Esophagus muscularis mucosa (tissue), 4 donors: ENCODE measurements at regions not wholly inside any gene's neighbourhood (a gene's known extent, or its start where the extent isn't known, plus 50 kb on each side); places are given as distances from the start of the nearest gene placed in this dataset.

Source experiments
- DNase-seq: peaks from one replicate; pipeline ENCODE4 v3.0.0-alpha.2; 2017; ENCODE audit errors: extremely low spot score
- H3K27ac ChIP-seq, 4 donors: fragments of 200-600 bp; sonication (generic); replicated peaks in 1 of 4; 1 replicate in 3 of 4; 2 replicates in 1 of 4; pipeline ENCODE4 v1.5.1; 2016 to 2019; ENCODE audit warnings: mild to moderate bottlenecking in 1 of 4
- H3K27me3 ChIP-seq, 4 donors: fragments of 200-600 bp; sonication (generic); one replicate each; pipeline versions ENCODE4 v1.5.1 to v1.6.0; 2016 to 2019
- H3K36me3 ChIP-seq, 4 donors: fragments of 200-600 bp; sonication (generic); one replicate each; pipeline ENCODE4 v1.5.1; 2016 to 2019
- H3K4me1 ChIP-seq, 4 donors: fragments of 200-600 bp; sonication (generic); one replicate each; pipeline ENCODE4 v1.5.1; 2016 to 2019
- H3K4me3 ChIP-seq, 4 donors: fragments of 200-600 bp; sonication (generic); 1 replicate in 2 of 4; 2 replicates in 2 of 4; pipeline ENCODE4 v1.5.1; 2016 to 2019; ENCODE audit warnings: mild to moderate bottlenecking in 4 of 4, moderate library complexity in 1 of 4
- H3K9me3 ChIP-seq, 4 donors: fragments of 200-600 bp; sonication (generic); 1 replicate in 3 of 4; 2 replicates in 1 of 4; pipeline ENCODE4 v1.5.1; 2016 to 2019
- CTCF ChIP-seq, 3 experiments: fragments of 200-600 bp in 2 of 3; fragments of 450-650 bp in 1 of 3; sonication (generic) in 2 of 3; IDR thresholded peaks; one replicate each; pipeline ENCODE4 v1.5.1; 2017 to 2019; ENCODE audit warnings: antibody characterized with exemption in 3 of 3, mild to moderate bottlenecking in 2 of 3, moderate library complexity in 1 of 3
- EP300 ChIP-seq: sonication (generic); formaldehyde crosslinking; IDR thresholded peaks from one replicate; pipeline ENCODE4 v1.6.1; 2017; ENCODE audit warnings: antibody characterized with exemption
- POLR2A ChIP-seq: fragments of 450-650 bp; IDR thresholded peaks from one replicate; pipeline ENCODE4 v1.6.1; 2017; ENCODE audit warnings: antibody characterized with exemption, moderate library complexity, mild to moderate bottlenecking, low read depth
- POLR2AphosphoS5 ChIP-seq, 2 donors: sonication (generic); formaldehyde crosslinking; IDR thresholded peaks; one replicate each; pipeline ENCODE4 v1.6.1; 2017; ENCODE audit warnings: antibody characterized with exemption in 2 of 2
- WGBS: methylation state at CpG from one replicate; pipeline ENCODE4 v1.1.5; 2018; 5-methylcytosine and 5-hydroxymethylcytosine counted together
- intact Hi-C: fragments of 100-400 bp; cut with DNase I; formaldehyde crosslinking; loops from one replicate; pipeline ENCODE4 v1.15.1; 2023

- WGBS = 97% methylated on average over 3 of the region's 3 CpGs
- intact Hi-C loops = no loop called here
- no peak for DNase-seq
- peak overlapping the region; percentile 41 to 64 (median 60) for H3K27ac ChIP-seq
- H3K36me3 ChIP-seq = no peaks in the 10 kb centered on the region
- TF ChIP-seq POLR2AphosphoS5 (IDR thresholded peaks at IDR 0.05) (no peak), EP300 (no peak), CTCF (IDR thresholded peaks at IDR 0.05) (no peak), POLR2A (no peak)
- peaks cover 10 to 52% (median 33%) of the 10 kb centered on the region in 4 donors for H3K4me1 ChIP-seq
- H3K9me3 ChIP-seq = no peaks in the 10 kb centered on the region
- no peaks in the 10 kb centered on the region for H3K27me3 ChIP-seq
- H3K4me3 ChIP-seq = no peak overlapping the region
These were observed 57.3 kb upstream of the PPP1CB start for GRCh38 chr2:28694364-28694763.

GRCh38 chr2:28695245-28695647, 56.4 kb upstream of the PPP1CB start:
- no peaks in the 10 kb centered on the region for H3K9me3 ChIP-seq
- DNase-seq = no peak
- peak overlapping the region; percentile 41 to 64 (median 60) for H3K27ac ChIP-seq
- no peak overlapping the region for H3K4me3 ChIP-seq
- no peaks in the 10 kb centered on the region for H3K36me3 ChIP-seq
- peak; percentile 20 to 55 for TF ChIP-seq POLR2AphosphoS5 (IDR thresholded peaks at IDR 0.05)
- TF ChIP-seq POLR2A = no peak
- peaks cover 10 to 52% (median 33%) of the 10 kb centered on the region in 4 donors for H3K4me1 ChIP-seq
- intact Hi-C loops = no loop called here
- 50% methylated on average over 3 of the region's 4 CpGs for WGBS
- no peaks in the 10 kb centered on the region for H3K27me3 ChIP-seq

GRCh38 chr2:28696261-28696660, 55.4 kb upstream of the PPP1CB start:
- WGBS = 90% methylated on average over 2 of the region's 2 CpGs
- Histone ChIP-seq H3K4me1 (peaks cover 10 to 51% (median 32%) of the 10 kb centered on the region in 4 donors), H3K9me3 (no peaks in the 10 kb centered on the region), H3K27me3 (no peaks in the 10 kb centered on the region), H3K4me3 (no peak overlapping the region), H3K27ac (no peak overlapping the region), H3K36me3 (no peaks in the 10 kb centered on the region)
- TF ChIP-seq POLR2AphosphoS5 (IDR thresholded peaks at IDR 0.05) = no peak
- no peak for TF ChIP-seq CTCF (IDR thresholded peaks at IDR 0.05)
- TF ChIP-seq EP300 = no peak
- no peak for TF ChIP-seq POLR2A
- no peak for DNase-seq
- intact Hi-C loops = no loop called here

- no peak overlapping the region for H3K4me3 ChIP-seq
- peaks cover 5 to 47% (median 28%) of the 10 kb centered on the region in 4 donors for H3K4me1 ChIP-seq
- H3K9me3 ChIP-seq = no peaks in the 10 kb centered on the region
- H3K27me3 ChIP-seq = no peaks in the 10 kb centered on the region
- no peak for DNase-seq
- TF ChIP-seq EP300 (no peak), POLR2AphosphoS5 (IDR thresholded peaks at IDR 0.05) (no peak), CTCF (IDR thresholded peaks at IDR 0.05) (no peak), POLR2A (no peak)
- intact Hi-C loops = no loop called here
- H3K36me3 ChIP-seq = no peaks in the 10 kb centered on the region
- 64% methylated on average over 1 of the region's 1 CpG for WGBS
- no peak overlapping the region for H3K27ac ChIP-seq
These were observed 54.0 kb upstream of the PPP1CB start for GRCh38 chr2:28697602-28698149.

GRCh38 chr2:28698545-28698944, 53.1 kb upstream of the PPP1CB start:
- H3K27ac ChIP-seq = no peak overlapping the region
- no peak overlapping the region for H3K4me3 ChIP-seq
- TF ChIP-seq POLR2A = no peak
- TF ChIP-seq CTCF (IDR thresholded peaks at IDR 0.05) = no peak
- TF ChIP-seq POLR2AphosphoS5 (IDR thresholded peaks at IDR 0.05) = no peak
- TF ChIP-seq EP300 = no peak
- H3K9me3 ChIP-seq = no peaks in the 10 kb centered on the region
- H3K4me1 ChIP-seq = peaks cover 6 to 49% (median 29%) of the 10 kb centered on the region in 4 donors
- no peaks in the 10 kb centered on the region for H3K36me3 ChIP-seq
- no peaks in the 10 kb centered on the region for H3K27me3 ChIP-seq
- WGBS = 78% methylated on average over 3 of the region's 3 CpGs
- no peak for DNase-seq
- intact Hi-C loops = no loop called here
